GM19452 (cell line): ENCODE measurements at regions not wholly inside any gene's neighbourhood (a gene's known extent, or its start where the extent isn't known, plus 50 kb on each side); places are given as distances from the start of the nearest gene placed in this dataset.
"Not testable (repeated sequence)": the region's sequence is repeated elsewhere in the genome, so short reads cannot be mapped to it uniquely, and the experiment has no call there.

Experiments used
- ATAC-seq: cut with Tn5 transposase; IDR thresholded peaks from one replicate; pipeline ENCODE4 v1.9.1; 2021; ENCODE audit not compliant: unreplicated experiment

GRCh38 chrY:20643055-20643454 lies 67.5 kb downstream of the EIF1AY start:
- ATAC-seq, result no peak

- ATAC-seq, result no peak
Observed at GRCh38 chrY:20648265-20648664, 72.7 kb downstream of the EIF1AY start.

GRCh38 chrY:20648891-20649290 lies 73.3 kb downstream of the EIF1AY start:
- ATAC-seq, result not testable (repeated sequence)

GRCh38 chrY:20651481-20651880 lies 75.9 kb downstream of the EIF1AY start:
- no peak for ATAC-seq

GRCh38 chrY:20659450-20659849 lies 83.9 kb downstream of the EIF1AY start:
- no peak for ATAC-seq

GRCh38 chrY:20662204-20662603 lies 86.6 kb downstream of the EIF1AY start:
- ATAC-seq, result no peak

- no peak for ATAC-seq
Observed at GRCh38 chrY:20664196-20664595, 88.6 kb downstream of the EIF1AY start.

- ATAC-seq, result not testable (repeated sequence)
Observed at GRCh38 chrY:20665357-20665756, 89.8 kb downstream of the EIF1AY start.

GRCh38 chrY:20681935-20682334 lies 74.0 kb upstream of the RPS4Y2 start:
- ATAC-seq, result no peak

GRCh38 chrY:20683371-20683770 lies 72.5 kb upstream of the RPS4Y2 start:
- peak; percentile 62 for ATAC-seq

GRCh38 chrY:20686674-20687073 lies 69.2 kb upstream of the RPS4Y2 start:
- no peak for ATAC-seq
